GM19328 (cell line): ENCODE measurements at regions not wholly inside any gene's neighbourhood (a gene's known extent, or its start where the extent isn't known, plus 50 kb on each side); places are given as distances from the start of the nearest gene placed in this dataset.
"Not testable (repeated sequence)": the region's sequence is repeated elsewhere in the genome, so short reads cannot be mapped to it uniquely, and the experiment has no call there.

Source experiments
- ATAC-seq: cut with Tn5 transposase; IDR thresholded peaks from one replicate; pipeline ENCODE4 v1.9.1; 2021; ENCODE audit warnings: mild to moderate bottlenecking, moderate library complexity; ENCODE audit not compliant: unreplicated experiment

- no peak for ATAC-seq
Observed at GRCh38 chr3:87898971-87899370, 159.8 kb downstream of the CGGBP1 start.

- ATAC-seq, result no peak
Observed at GRCh38 chr3:87895983-87896382, 162.8 kb downstream of the CGGBP1 start.

- ATAC-seq, result no peak
Observed at GRCh38 chr3:87873136-87873535, 185.7 kb downstream of the CGGBP1 start.

DNA sequence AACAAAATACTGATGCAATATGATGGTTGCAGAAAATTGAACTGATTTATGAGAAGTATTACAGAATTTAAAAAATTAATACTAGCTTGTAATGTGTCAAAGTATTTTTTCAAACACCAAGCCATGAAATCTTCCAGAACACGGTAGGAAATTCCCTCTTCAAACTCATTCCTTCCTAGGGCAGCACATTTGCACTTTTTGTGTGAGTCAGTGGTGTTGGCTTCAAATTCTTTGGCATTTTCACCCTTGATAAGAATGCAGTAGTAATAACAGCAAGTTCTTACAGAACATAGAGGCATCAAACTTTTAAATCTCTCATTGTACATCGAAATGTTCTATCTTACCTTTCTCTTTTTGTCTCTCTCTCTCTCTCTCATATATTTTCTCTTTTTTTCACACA is 191.8 kb downstream of the CGGBP1 start:
- no peak for ATAC-seq

- no peak for ATAC-seq
Observed at GRCh38 chr3:87856126-87856525, 202.7 kb downstream of the CGGBP1 start.

GRCh38 chr3:87855616-87856015 is 203.2 kb downstream of the CGGBP1 start:
- ATAC-seq, result no peak

- ATAC-seq, result no peak
Observed at GRCh38 chr3:87855211-87855610, 203.6 kb downstream of the CGGBP1 start.

DNA sequence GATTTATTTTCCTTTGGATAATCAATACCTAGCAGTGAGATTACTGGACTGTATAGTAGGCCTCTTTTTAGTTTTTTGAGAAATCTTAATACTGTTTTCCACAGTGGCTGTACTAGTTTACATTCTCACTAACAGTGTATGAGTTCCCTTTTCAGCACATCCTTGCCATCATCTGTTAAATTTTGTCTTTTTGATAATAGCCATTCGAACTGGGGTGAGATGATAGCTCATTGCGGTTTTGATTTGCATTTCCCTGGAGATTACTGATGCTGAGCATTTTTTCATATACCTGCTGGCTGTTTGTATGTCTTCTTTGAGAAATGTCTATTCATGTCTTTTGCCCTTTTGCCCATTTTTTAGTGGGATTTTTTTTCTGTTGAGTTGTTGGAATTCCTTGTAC is 210.8 kb downstream of the CGGBP1 start:
- ATAC-seq, result no peak

DNA sequence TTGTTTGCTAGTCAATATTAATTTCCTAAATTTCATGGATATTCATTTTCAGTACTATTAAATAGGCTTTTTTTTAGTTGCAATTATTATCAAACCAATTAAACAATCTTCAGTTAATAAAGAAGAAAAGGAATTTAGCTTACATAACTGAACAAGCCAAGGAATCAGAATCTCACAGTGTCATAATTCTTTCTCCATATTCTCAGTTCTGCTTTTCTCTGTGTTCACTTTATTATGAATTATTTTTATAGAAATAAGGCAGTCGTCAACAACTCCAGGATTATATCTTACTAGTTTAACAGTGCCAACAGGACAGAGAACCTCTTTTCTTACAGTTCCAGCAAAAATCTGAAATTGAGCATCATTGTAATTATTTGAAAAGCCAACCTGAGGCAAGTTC is 221.7 kb downstream of the CGGBP1 start:
- ATAC-seq, result no peak

DNA sequence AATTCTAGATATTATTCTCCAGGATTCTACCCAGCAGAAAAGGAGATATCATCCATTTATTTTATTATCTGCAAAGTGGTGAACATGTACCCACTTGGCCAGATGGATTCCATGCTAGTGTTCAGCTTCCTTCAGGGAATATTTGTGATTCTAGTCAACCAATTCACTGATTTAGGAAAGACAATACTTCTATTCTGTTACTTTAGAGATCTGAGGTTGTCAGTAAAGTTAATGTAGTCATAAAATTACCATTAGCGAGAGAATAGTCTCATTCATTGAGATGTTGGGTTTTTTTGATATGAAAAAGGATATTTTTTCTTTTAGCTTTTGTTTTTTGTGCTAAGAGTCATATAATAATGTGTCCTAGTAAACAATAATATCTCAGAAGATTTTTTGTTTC is 222.8 kb downstream of the CGGBP1 start:
- ATAC-seq, result no peak

DNA sequence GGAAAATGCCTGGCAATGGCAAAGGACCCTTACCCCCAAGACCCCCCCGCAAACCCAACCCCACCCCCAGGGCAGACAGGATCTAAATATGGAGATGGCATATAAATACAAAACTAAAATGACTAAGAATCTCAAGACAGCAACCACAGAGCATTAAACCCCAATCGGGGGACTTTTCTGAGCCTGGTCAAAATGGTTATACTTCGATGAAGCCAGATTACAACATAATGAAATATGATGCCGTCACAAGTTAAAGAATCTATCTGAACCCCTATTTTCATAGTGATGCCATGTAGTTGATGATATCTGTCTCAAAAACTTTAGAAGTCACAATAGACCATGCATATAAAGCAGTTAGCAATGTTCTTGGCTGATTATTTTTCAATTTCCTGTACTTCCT is 223.6 kb downstream of the CGGBP1 start:
- ATAC-seq, result no peak

GRCh38 chr3:87834327-87834726 is 224.5 kb downstream of the CGGBP1 start:
- no peak for ATAC-seq

DNA sequence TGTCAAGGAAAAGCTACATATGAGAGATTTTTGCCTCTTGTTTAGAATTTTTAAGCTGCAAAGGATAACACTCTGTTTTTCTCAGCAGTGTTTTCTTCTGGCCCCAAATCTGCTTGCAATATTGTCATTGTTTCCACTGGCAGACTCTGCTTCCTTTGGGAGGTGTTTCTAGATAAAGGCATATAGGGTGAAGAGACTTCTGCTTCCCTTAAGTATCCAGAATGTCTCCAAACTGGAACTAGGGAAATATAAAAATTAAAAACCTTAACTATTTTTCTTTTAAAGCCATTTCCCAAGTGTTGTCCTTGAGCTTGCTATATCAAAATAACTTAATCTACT is 225.8 kb downstream of the CGGBP1 start:
- ATAC-seq, result no peak

GRCh38 chr3:87828046-87828445 is 230.8 kb downstream of the CGGBP1 start:
- ATAC-seq, result no peak

DNA sequence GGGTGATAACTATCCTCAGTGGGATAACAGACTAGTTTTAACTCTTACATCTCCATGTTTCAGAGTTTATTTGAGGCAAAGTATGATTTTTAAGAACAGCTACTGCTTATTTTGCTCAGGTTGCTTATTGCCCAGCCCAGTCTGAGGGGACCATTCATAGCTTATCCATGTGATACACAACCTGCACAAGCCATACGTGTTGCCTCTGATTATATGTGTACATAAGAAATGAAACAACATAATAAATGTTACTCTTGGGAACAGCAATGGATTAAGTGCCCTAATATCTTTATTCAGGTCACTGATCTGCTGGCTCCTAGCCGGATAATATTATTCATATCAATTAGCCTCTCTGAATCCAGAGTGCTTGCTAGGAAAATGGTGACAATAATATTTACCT is 236.2 kb downstream of the CGGBP1 start:
- ATAC-seq, result no peak

DNA sequence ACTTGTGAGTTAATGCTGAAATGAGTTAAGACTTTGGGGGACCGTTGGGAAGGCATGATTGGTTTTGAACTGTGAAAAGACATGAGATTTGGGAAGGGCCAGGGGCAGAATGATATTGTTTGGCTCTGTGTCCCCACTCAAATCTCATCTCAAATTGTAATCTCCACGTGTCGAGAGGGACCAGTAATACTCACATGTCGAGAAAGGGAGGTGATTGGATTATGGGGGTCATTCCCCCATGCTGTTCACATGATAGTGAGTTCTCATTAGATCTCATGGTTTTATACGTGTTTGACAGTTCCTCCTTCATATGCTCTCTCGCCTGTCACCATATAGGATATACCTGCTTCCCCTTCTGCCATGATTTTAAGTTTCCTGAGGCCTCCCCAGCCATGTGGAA is 245.3 kb downstream of the CGGBP1 start:
- not testable (repeated sequence) for ATAC-seq

- ATAC-seq, result no peak
Observed at GRCh38 chr3:87811953-87812352, 246.9 kb downstream of the CGGBP1 start.

DNA sequence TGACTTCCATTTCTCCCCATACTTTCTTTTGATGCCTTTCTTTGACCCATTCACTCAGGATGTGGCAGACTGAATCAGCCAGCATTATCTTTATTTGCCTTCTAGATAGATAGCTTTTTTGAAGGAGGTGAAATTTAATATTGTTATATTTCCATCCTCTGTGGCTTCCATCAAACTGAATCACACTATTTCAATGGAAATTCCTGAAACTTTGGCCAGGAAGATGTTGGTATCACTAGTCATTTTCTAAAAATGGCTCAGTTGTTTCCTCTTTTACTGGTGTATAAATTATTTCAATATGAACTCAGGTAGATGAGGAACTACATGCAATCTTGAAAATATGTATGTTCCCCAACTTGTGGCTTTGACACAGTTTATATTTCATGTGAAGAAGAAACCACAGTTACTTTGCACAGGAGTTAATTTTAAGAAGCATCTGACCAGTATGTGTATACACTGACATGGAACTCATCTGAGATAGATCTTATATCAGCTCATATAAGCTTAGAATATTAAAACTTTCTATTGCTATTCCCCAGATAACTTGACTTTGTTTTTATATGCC is 248.3 kb downstream of the CGGBP1 start:
- ATAC-seq, result no peak

DNA sequence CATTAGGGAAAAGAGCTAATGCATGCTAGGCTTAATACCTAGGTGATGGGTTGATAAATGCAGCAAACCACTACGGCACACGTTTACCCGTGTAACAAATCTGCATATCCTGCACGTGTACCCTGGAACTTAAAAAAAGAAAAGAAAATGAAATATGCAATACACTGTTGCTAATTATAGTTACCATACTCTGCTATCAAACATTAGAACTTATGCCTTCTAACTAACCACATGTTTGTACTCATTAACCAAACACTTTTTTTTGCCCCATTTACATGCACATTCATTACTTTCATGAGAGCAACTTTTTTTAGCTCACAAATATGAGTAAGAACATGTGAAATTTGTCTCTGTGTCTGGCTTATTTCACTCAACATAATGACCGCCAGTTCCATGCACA is 253.1 kb downstream of the CGGBP1 start:
- ATAC-seq, result peak; percentile 62

- no peak for ATAC-seq
Observed at GRCh38 chr3:87801409-87801808, 257.4 kb downstream of the CGGBP1 start.

DNA sequence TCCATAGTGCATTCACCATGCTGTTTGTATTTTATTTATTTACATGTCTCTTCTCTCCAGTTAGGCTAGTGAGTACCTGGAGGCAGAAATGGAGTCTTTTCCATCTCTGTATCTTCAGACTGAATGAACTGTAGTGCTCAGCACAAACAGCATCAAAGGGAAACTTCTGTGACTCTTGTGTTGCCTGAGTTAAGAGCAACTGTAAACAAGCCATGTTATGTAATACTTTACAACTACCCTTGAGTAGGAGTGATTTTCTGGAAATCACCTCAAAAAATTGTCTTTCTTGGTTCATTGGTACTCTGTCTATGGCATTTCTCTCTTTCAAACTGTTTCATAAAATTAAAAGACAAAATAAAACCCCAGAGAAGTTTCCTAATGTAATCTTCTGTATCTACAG is 258.3 kb downstream of the CGGBP1 start:
- no peak for ATAC-seq

DNA sequence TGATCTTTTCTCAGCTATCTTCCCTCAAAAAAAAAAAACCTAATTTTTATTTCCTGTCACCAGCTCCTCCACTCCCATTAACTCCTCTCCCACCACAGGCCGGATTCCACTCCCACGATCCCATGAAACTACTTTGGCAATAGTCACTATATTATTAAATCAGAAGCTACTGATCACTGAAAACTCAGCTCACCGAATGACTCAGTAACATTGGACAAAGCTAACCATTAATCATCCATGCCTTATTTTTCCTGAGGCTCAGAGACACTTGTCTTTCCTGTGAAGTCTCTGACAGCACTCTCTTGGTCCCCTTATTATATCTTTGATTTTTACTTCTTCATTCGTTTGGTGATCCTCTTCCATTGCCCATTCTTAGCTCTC is 260.2 kb downstream of the CGGBP1 start:
- ATAC-seq, result no peak

DNA sequence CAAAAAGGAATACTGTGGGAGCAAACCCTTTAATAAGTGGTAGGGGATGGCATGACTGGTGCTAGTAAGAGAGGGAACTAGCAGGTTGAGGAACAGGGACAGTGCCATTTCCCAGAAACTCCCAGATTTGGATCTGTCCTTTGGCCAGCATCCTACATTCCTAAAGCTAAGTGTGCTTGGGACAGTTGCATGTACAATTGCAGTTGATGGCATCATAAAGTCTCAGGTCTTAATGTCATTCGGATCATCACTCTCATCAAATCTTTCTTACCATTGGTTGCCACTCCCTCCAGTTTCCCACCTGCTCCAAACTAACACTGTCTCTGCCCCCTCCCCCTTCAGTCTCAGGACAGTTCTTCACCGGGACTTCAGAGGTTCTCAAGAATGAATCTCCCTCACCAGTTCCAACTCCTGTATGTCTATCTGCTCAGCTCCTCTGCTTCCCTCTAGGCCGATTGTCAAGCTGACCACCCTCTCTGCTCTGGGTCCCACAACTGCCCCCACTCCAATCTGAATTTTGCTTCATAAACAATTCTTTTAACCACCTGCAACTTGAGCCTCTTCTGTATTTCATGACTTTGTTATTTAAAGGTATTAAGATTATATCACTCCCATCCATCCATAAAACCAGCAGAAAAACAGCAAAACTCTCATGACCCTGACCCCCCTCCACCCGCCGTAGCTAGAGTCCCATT is 260.8 kb downstream of the CGGBP1 start:
- no peak for ATAC-seq
